ENCODE measurements at regions not wholly inside any gene's neighbourhood (a gene's known extent, or its start where the extent isn't known, plus 50 kb on each side); places are given as distances from the start of the nearest gene placed in this dataset.

DNA sequence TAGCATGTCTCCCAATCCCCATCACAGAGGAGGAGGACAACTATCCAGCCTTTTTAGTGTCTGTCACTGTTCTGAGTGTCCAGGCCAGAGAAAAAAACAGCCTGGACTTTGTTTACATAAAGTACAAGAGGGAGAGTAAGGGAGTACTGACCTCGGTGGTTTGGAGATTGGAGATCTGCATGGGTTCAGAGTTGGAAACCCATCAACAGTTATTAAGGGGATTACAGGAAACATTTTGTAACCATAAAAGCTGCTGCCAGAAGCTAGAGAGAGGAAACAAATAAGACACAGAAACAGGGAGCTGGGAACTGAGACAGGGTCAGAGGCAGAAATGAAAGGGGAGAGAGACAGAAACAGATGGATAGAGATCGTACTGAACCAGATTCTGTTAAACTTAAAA lies 131.5 kb upstream of the CTTNBP2NL start:
- no peak for DNase-seq (ENCODE audit: low spot score)

GRCh38 chr1:112265931-112266330 lies 130.1 kb upstream of the CTTNBP2NL start:
- no peak for DNase-seq (ENCODE audit: low spot score)

- no peak for DNase-seq (ENCODE audit: low spot score)
These were observed 128.8 kb upstream of the CTTNBP2NL start for GRCh38 chr1:112267206-112267605.

GRCh38 chr1:112267929-112268328 lies 128.1 kb upstream of the CTTNBP2NL start:
- no peak for DNase-seq (ENCODE audit: low spot score)

- no peak for DNase-seq (ENCODE audit: low spot score)
These were observed 127.6 kb upstream of the CTTNBP2NL start for GRCh38 chr1:112268408-112268807.

DNA sequence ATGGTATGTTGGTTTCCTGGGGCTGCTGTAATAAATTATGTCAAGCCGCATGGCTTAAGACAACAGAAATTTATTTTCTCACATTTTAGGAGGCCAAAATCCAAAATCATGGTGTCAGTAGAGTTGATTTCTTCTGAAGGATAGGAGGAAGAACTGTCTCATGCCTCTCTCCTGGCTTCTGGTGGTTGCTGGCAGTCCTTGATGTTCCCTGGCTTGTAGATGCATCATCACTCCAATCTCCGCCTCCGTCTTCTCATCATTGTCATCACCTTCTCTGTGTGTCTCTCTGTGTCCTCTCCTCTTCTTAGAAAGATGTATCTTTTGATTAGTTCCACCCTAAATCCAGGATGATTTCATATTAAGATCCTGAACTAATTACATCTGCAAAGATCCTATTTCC lies 124.7 kb upstream of the CTTNBP2NL start:
- DNase-seq (ENCODE audit: low spot score) = no peak

GRCh38 chr1:112272101-112272772 lies 123.8 kb upstream of the CTTNBP2NL start:
- no peak for DNase-seq (ENCODE audit: low spot score)

- DNase-seq (ENCODE audit: low spot score) = no peak
These were observed 111.2 kb upstream of the CTTNBP2NL start for GRCh38 chr1:112284796-112285195.

- no peak for DNase-seq (ENCODE audit: low spot score)
These were observed 110.7 kb upstream of the CTTNBP2NL start for GRCh38 chr1:112285316-112285715.

DNA sequence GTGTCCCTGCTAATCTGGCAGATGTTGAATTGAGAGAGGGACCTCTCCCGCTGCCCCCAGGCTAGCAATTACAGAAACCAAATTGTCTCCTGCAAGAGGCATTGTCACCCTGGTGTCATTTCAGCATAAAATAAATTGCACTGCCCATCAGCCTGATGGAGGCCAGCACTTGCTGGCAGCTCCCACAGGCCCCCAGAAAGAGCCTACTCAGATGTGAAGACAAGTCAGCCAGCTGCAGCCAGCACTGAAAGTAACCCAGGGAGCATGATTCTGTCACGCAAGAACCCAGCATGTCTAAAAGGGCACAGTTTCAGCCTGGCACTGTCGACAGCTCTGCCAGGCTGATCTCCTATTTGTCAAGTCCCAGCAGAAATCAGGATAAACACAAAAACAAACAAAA lies 110.3 kb upstream of the CTTNBP2NL start:
- no peak for DNase-seq (ENCODE audit: low spot score)

GRCh38 chr1:112296908-112297307 lies 99.1 kb upstream of the CTTNBP2NL start:
- DNase-seq (ENCODE audit: low spot score) = no peak

- no peak for DNase-seq (ENCODE audit: low spot score)
These were observed 98.5 kb upstream of the CTTNBP2NL start for GRCh38 chr1:112297536-112297935.

DNA sequence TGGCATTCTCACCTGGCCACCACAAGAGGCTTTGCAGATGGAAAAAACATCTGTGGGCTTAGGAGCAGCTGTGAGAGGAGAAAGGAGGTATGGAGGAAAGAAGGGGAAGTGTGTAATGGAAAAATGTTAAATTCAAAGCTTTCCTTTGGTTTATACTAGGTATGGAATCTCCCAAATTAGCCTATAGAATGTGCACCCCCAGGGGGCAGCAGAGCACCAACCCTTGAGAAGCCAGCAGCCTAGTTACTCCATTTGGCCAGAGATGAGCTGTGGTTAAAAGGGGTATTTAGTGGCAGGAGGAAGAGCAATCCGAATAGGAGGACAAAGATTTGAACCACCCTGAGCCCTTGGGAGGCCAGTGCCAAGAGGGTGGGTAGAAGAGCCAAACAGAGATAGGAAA lies 97.5 kb upstream of the CTTNBP2NL start:
- DNase-seq (ENCODE audit: low spot score) = peak; percentile 54

DNA sequence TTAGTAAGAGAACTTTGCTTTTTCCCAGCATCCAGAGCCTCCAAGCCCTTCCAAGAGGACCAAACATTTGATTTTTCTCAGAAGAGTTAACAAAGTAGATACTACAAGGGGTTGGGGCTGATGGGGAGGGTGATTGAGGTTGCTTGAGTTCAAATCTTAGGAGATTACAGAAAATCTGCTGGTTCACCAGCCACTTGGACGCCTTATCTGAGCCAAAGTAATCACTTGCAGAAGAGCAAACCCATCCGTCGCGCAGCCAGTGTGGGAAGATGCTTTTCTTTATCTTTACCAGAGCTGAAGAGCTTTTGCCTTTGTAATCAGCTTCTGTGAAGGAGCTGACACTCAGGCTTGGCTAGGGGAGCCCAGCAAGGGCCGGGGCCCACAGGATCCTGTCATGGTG lies 91.9 kb upstream of the CTTNBP2NL start:
- no peak for DNase-seq (ENCODE audit: low spot score)

DNA sequence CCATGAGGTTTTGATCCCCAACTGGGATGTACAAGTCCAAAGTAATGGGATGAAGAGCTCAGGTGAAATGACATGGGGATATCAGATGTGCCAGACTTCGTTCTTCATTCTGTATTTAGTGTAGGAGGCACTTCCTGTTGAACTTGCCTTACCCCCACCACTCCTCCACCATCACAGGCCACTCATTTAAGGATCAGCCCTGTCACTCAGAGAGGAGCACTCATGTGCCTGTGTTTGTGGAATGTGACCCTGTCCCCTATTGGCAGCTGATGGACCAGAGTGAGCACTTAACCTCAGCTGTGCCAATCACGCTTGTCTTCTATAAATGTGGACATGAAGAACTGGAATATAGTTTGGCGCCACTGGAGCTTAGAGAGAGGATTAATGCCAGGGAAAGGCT lies 91.4 kb upstream of the CTTNBP2NL start:
- no peak for DNase-seq (ENCODE audit: low spot score)

DNA sequence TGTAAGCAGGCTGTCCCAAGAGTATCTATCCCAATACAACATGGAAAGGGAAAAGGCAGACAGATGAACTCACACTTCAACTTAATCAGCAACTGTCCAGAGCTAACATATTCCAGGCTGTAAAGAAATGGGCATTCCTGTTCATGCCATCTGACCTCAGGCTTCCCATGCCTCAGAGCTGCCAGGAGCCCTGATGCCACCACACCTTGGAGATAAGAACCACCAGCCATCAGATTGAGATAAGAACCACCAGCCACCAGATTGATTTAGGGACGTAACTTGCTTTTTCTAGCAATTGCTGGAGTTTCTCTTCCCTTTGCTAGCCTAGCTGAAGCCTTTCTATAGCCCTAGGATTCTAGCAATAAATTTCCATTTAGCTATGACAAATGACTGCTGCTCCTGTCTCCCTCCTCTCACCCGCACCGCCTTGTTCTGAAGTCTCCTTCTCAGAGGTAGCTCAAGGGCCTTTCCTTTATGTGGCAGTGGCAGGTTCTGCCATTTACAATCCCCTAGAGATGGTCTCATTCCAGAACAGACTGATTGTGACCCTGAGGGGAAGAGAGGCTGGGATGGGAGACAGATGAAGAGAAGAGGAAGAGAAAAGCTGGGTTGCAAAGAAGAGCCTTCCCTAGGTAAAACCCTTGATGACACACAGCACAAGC lies 88.0 kb upstream of the CTTNBP2NL start:
- no peak for DNase-seq (ENCODE audit: low spot score)

DNA sequence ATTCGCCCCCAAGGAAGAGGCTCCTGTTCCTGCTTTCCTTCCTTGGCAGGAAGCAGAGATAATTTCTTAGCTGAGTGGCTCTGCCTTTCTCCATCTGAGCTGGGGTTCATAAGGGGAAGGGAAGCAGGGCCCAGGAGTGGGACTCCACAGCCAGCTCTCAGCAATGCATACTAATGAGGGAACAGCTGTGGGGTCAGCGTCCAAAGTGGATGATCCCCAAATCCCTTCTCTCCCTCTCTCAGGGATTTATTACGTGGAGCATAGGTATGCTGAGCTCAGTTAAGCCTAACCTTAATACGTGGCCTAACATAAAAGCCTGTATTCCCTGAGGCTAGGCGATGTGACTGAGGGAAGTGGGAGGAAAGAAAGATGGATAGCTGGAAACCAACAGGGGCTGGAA lies 87.3 kb upstream of the CTTNBP2NL start:
- DNase-seq (ENCODE audit: low spot score) = no peak

DNA sequence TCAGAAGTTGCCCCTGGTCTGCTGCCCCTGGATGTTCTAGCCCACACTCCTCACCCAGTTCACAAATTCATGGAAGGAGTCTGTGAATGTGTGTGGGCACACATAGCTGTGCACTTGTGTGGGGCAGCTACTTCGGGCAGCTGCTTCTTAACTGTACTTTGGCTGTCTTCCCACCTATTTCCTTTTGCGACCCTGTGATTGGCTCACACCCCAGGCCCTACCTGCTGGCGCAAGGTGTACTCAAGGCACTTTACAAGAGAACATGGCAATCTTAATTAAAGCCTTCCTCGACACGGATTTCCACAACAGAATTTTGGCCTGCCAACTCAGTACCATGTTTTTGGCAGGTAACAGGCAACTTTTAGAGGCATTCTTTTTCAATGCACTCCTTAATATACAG lies 86.5 kb upstream of the CTTNBP2NL start:
- no peak for DNase-seq (ENCODE audit: low spot score)

DNA sequence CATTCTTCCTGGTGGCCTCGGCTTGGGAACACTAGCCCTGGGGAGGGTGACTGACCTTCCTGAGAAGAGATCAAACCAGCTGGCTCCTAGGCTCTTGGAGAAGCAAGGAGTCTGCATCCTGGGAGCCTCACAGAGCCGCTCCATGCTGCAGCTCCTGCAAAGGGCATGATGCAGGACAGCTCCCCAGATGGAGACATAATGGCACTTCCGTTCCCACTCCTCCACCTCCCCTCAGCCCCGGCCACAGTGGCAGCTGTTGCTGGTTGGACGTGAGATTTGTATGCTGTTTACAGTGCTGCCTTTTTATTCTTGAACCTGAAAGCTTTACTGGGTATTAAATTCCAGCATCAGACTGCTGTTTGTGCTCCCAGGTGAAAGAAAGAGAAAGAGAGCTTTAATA lies 83.7 kb upstream of the CTTNBP2NL start:
- DNase-seq (ENCODE audit: low spot score) = no peak

GRCh38 chr1:112312879-112313278 lies 83.1 kb upstream of the CTTNBP2NL start:
- no peak for DNase-seq (ENCODE audit: low spot score)

DNA sequence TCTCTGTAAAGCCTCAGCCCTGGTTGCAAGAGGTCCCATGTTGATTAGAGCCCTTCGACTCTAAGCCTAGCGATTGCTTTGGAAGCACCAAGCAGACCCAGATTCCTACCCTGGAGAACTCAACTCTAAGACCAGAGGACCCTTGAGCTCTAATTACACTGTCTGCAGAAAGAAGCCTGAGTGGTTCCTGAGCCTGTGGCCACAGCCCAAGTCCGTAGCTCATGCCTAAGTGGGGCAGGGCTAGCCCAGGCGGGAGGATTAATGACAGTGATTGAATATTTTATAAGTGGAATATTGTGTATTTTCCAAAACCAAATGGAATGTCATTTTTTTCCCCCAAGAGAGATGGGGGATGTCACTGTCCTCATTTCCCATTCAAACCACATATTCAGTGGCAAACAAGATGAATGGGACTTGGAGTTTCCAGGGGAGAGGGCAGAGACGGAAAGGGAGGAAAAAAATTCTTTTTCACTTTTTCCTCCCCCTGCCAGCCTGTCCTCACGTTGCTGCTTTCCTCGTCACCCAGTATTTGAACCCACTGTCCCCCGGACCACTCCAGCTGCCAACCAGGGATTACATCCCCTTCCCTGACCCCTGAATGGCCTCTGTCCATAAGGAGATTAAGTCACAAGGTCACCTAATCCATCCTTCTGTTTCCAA lies 79.6 kb upstream of the CTTNBP2NL start:
- DNase-seq (ENCODE audit: low spot score) = no peak

DNA sequence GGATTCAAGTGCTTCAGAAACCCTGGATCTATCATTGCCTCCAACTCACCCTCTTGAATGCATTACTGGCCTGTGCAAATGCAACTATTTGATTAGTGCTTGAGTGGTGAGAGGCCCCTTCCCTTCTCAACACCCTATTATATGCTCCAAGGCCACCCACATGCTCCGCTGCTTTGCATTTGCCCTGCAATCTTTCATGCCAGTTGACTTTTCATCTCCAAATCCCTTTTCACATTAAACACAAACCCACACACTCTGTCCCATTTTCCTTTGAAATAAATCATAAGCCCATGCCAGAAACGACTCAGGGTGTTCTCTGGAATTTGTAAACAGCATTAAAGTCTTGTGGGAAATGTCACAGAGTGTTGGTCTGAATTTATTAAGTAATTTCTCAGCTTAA lies 78.9 kb upstream of the CTTNBP2NL start:
- DNase-seq (ENCODE audit: low spot score) = no peak

DNA sequence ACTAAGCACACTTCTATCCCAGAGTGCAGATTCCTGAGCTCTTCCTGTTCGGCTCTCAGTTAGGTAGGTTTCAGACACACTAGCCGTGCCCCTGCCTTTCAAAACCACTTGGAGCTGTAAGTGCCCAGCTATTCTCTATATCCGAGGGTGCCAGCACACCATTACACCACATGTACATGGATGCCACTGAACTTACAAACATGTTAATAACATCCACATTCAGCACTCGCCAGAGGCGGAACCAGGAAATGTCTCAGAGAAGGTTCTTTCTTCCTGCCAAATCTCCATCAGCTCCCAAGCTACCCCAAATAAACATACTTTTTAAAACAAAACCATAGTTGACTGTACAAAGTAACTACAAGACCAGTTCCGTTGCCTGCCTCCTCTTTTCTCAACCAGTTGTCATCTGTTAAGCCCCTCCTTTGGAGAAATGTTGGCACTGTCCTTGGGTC lies 78.4 kb upstream of the CTTNBP2NL start:
- DNase-seq (ENCODE audit: low spot score) = no peak

Measured in RKO (cell line).